SK-N-SH treated with all-trans-retinoic acid at 6 μM for 48 hours (cell line): ENCODE measurements at regions not wholly inside any gene's neighbourhood (a gene's known extent, or its start where the extent isn't known, plus 50 kb on each side); places are given as distances from the start of the nearest gene placed in this dataset.

Experiments
- ATAC-seq: fragments of 200-7000 bp; cut with Tn5 transposase; 3 replicates; pipeline ENCODE4 v1.9.1; 2020; ENCODE audit warnings: mild to moderate bottlenecking, moderate library complexity
- ARNTL ChIP-seq: fragments of 450-650 bp; formaldehyde crosslinking; IDR thresholded peaks from 2 replicates; pipeline ENCODE4 v1.5.0; 2020; ENCODE audit warnings: low read depth, mild to moderate bottlenecking, moderate library complexity, borderline replicate concordance
- BACH2 ChIP-seq: fragments of 250-450 bp; sonication (Bioruptor Pico); IDR thresholded peaks from 2 replicates; pipeline ENCODE4 v1.9.0; 2021; ENCODE audit warnings: mild to moderate bottlenecking, borderline replicate concordance
- CSDC2 ChIP-seq: fragments of 250-450 bp; sonication (Bioruptor Pico); IDR thresholded peaks from 2 replicates; pipeline ENCODE4 v1.5.0; 2020; ENCODE audit warnings: mild to moderate bottlenecking, moderate library complexity
- ESRRG ChIP-seq: fragments of 250-450 bp; sonication (Bioruptor Pico); IDR thresholded peaks from 2 replicates; pipeline ENCODE4 v1.6.1; 2021; ENCODE audit warnings: mild to moderate bottlenecking
- GLIS3 ChIP-seq: fragments of 250-450 bp; sonication (Bioruptor Pico); IDR thresholded peaks from 2 replicates; pipeline ENCODE4 v1.5.0; 2020; ENCODE audit warnings: mild to moderate bottlenecking, moderate library complexity
- ISL1 ChIP-seq: fragments of 250-450 bp; sonication (Bioruptor Pico); IDR thresholded peaks from 2 replicates; pipeline ENCODE4 v2.1.2; 2022; ENCODE audit warnings: mild to moderate bottlenecking, moderate library complexity
- PPARA ChIP-seq: fragments of 250-450 bp; sonication (Bioruptor Pico); IDR thresholded peaks from 2 replicates; pipeline ENCODE4 v1.5.0; 2020; ENCODE audit warnings: mild to moderate bottlenecking, borderline replicate concordance
- RARB ChIP-seq: fragments of 250-450 bp; sonication (Bioruptor Pico); IDR thresholded peaks from 2 replicates; pipeline ENCODE4 v1.8.0; 2021; ENCODE audit warnings: mild to moderate bottlenecking, moderate library complexity
- SNAI2 ChIP-seq: fragments of 250-450 bp; sonication (Bioruptor Pico); IDR thresholded peaks from 2 replicates; pipeline ENCODE4 v1.5.0; 2020; ENCODE audit warnings: mild to moderate bottlenecking, moderate library complexity
- TCF4 ChIP-seq: fragments of 250-450 bp; sonication (Bioruptor Pico); IDR thresholded peaks from 2 replicates; pipeline ENCODE4 v1.8.0; 2021; ENCODE audit warnings: mild to moderate bottlenecking, moderate library complexity, borderline replicate concordance
- TOX ChIP-seq: fragments of 250-450 bp; sonication (Bioruptor Pico); IDR thresholded peaks from 2 replicates; pipeline ENCODE4 v1.8.0; 2021; ENCODE audit warnings: mild to moderate bottlenecking, moderate library complexity, borderline replicate concordance
- ZC3H10 ChIP-seq: fragments of 250-450 bp; sonication (Bioruptor Pico); IDR thresholded peaks from 2 replicates; pipeline ENCODE4 v1.5.1; 2021; ENCODE audit warnings: mild to moderate bottlenecking, moderate library complexity
- ZFP3 ChIP-seq: fragments of 250-450 bp; sonication (Bioruptor Pico); IDR thresholded peaks from 2 replicates; pipeline ENCODE4 v1.5.0; 2020; ENCODE audit warnings: mild to moderate bottlenecking, moderate library complexity
- ZFP30 ChIP-seq: fragments of 450-650 bp; formaldehyde crosslinking; IDR thresholded peaks from 2 replicates; pipeline ENCODE4 v1.5.0; 2022; ENCODE audit warnings: mild to moderate bottlenecking, moderate library complexity
- ZNF565 ChIP-seq: fragments of 450-650 bp; formaldehyde crosslinking; conservative IDR thresholded peaks from 2 replicates; pipeline ENCODE4 v1.5.0; 2020; ENCODE audit warnings: low read depth, mild to moderate bottlenecking, moderate library complexity
- ZNF70 ChIP-seq: fragments of 450-650 bp; formaldehyde crosslinking; IDR thresholded peaks from 2 replicates; pipeline ENCODE4 v1.5.0; 2020; ENCODE audit warnings: mild to moderate bottlenecking, moderate library complexity
- ZNF8 ChIP-seq: fragments of 450-650 bp; formaldehyde crosslinking; IDR thresholded peaks from 2 replicates; pipeline ENCODE4 v1.5.0; 2020; ENCODE audit warnings: mild to moderate bottlenecking, moderate library complexity
- TF ChIP-seq, protein P1 (sequence below): fragments of 250-450 bp; sonication (Bioruptor Pico); IDR thresholded peaks from 2 replicates; pipeline ENCODE4 v1.5.0; 2020; ENCODE audit warnings: mild to moderate bottlenecking, moderate library complexity
- TF ChIP-seq, protein P2 (sequence below): fragments of 250-450 bp; sonication (Bioruptor Pico); IDR thresholded peaks from 2 replicates; pipeline ENCODE4 v1.8.0; 2021; ENCODE audit warnings: low read depth, mild to moderate bottlenecking, moderate library complexity, borderline replicate concordance
- TF ChIP-seq, protein P3 (sequence below): fragments of 250-450 bp; sonication (Bioruptor Pico); IDR thresholded peaks from 2 replicates; pipeline ENCODE4 v1.8.0; 2020; ENCODE audit warnings: mild to moderate bottlenecking, moderate library complexity, borderline replicate concordance
- TF ChIP-seq, protein P4 (sequence below): fragments of 250-450 bp; sonication (Bioruptor Pico); IDR thresholded peaks from 2 replicates; pipeline ENCODE4 v1.5.1; 2020; ENCODE audit warnings: low read depth, mild to moderate bottlenecking, moderate library complexity
- TF ChIP-seq, protein P5 (sequence below): fragments of 250-450 bp; sonication (Bioruptor Pico); IDR thresholded peaks from 2 replicates; pipeline ENCODE4 v1.5.1; 2021; ENCODE audit warnings: mild to moderate bottlenecking, moderate library complexity

DNA sequence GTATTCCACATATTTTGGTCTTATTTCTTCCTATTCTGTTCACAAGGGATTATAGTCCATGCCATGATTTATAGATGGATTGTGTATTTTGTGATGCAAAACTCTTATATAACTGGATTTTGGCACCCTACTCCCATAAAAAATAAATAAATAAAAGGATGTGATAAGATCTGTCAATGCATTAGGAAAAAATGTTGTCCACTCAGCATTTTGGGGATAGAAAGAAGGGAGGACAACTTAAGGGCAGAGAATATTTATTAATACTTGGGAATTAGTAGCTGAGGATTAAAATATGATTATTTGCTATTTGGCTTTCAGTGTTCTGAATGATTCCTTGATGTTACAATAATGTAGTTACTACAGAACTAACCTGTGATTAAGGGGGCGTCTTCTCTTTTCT, 682.6 kb downstream of the ZBBX start:
- ATAC-seq = no peak
- no peak for TF ChIP-seq TCF4 (CRISPR knock-in tag)
- no peak for TF ChIP-seq ZC3H10 (CRISPR knock-in tag)
- no peak for TF ChIP-seq GLIS3
- no peak for TF ChIP-seq ZFP30 (CRISPR knock-in tag)
- no peak for TF ChIP-seq ZNF8 (CRISPR knock-in tag)
- TF ChIP-seq, protein P1, sequence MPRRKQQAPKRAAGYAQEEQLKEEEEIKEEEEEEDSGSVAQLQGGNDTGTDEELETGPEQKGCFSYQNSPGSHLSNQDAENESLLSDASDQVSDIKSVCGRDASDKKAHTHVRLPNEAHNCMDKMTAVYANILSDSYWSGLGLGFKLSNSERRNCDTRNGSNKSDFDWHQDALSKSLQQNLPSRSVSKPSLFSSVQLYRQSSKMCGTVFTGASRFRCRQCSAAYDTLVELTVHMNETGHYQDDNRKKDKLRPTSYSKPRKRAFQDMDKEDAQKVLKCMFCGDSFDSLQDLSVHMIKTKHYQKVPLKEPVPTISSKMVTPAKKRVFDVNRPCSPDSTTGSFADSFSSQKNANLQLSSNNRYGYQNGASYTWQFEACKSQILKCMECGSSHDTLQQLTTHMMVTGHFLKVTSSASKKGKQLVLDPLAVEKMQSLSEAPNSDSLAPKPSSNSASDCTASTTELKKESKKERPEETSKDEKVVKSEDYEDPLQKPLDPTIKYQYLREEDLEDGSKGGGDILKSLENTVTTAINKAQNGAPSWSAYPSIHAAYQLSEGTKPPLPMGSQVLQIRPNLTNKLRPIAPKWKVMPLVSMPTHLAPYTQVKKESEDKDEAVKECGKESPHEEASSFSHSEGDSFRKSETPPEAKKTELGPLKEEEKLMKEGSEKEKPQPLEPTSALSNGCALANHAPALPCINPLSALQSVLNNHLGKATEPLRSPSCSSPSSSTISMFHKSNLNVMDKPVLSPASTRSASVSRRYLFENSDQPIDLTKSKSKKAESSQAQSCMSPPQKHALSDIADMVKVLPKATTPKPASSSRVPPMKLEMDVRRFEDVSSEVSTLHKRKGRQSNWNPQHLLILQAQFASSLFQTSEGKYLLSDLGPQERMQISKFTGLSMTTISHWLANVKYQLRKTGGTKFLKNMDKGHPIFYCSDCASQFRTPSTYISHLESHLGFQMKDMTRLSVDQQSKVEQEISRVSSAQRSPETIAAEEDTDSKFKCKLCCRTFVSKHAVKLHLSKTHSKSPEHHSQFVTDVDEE (CRISPR knock-in tag) = no peak
- no peak for TF ChIP-seq SNAI2 (CRISPR knock-in tag)
- TF ChIP-seq, protein P2, sequence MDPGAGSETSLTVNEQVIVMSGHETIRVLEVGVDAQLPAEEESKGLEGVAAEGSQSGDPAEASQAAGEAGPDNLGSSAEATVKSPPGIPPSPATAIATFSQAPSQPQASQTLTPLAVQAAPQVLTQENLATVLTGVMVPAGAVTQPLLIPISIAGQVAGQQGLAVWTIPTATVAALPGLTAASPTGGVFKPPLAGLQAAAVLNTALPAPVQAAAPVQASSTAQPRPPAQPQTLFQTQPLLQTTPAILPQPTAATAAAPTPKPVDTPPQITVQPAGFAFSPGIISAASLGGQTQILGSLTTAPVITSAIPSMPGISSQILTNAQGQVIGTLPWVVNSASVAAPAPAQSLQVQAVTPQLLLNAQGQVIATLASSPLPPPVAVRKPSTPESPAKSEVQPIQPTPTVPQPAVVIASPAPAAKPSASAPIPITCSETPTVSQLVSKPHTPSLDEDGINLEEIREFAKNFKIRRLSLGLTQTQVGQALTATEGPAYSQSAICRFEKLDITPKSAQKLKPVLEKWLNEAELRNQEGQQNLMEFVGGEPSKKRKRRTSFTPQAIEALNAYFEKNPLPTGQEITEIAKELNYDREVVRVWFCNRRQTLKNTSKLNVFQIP (CRISPR knock-in tag) = no peak
- TF ChIP-seq, all 23 proteins: peak for 0

DNA sequence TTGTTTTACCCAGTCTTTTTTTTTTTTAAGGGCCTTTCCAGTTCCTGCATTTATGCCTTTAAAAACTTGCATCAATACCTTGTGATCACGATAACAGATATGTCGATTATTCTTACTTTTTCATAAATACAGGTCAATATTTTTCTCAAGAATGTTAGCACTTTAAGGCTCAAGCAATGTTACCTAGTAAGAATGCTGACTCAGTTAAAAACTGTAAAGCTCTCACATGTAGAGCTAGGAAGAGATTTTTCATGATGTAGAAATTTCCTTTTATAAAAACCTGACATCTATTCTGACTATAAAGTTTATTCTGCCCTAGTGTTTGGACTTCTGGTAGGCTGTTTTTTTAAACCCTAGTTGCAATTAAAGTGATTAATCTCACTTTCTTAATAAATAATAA, 684.0 kb downstream of the ZBBX start:
- TF ChIP-seq SNAI2 (CRISPR knock-in tag) (no peak), ISL1 (CRISPR knock-in tag) (no peak), PPARA (no peak), BACH2 (CRISPR knock-in tag) (no peak), ZC3H10 (CRISPR knock-in tag) (no peak), ZNF70 (CRISPR knock-in tag) (no peak), ESRRG (no peak), RARB (no peak), ARNTL (CRISPR knock-in tag) (no peak), ZNF8 (CRISPR knock-in tag) (no peak)
- TF ChIP-seq, protein P1 (CRISPR knock-in tag) = no peak
- TF ChIP-seq, protein P2 (CRISPR knock-in tag) = no peak
- TF ChIP-seq, protein P3, sequence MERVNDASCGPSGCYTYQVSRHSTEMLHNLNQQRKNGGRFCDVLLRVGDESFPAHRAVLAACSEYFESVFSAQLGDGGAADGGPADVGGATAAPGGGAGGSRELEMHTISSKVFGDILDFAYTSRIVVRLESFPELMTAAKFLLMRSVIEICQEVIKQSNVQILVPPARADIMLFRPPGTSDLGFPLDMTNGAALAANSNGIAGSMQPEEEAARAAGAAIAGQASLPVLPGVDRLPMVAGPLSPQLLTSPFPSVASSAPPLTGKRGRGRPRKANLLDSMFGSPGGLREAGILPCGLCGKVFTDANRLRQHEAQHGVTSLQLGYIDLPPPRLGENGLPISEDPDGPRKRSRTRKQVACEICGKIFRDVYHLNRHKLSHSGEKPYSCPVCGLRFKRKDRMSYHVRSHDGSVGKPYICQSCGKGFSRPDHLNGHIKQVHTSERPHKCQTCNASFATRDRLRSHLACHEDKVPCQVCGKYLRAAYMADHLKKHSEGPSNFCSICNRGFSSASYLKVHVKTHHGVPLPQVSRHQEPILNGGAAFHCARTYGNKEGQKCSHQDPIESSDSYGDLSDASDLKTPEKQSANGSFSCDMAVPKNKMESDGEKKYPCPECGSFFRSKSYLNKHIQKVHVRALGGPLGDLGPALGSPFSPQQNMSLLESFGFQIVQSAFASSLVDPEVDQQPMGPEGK = no peak
- TF ChIP-seq, protein P4, sequence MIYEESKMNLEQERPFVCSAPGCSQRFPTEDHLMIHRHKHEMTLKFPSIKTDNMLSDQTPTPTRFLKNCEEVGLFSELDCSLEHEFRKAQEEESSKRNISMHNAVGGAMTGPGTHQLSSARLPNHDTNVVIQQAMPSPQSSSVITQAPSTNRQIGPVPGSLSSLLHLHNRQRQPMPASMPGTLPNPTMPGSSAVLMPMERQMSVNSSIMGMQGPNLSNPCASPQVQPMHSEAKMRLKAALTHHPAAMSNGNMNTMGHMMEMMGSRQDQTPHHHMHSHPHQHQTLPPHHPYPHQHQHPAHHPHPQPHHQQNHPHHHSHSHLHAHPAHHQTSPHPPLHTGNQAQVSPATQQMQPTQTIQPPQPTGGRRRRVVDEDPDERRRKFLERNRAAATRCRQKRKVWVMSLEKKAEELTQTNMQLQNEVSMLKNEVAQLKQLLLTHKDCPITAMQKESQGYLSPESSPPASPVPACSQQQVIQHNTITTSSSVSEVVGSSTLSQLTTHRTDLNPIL = no peak

DNA sequence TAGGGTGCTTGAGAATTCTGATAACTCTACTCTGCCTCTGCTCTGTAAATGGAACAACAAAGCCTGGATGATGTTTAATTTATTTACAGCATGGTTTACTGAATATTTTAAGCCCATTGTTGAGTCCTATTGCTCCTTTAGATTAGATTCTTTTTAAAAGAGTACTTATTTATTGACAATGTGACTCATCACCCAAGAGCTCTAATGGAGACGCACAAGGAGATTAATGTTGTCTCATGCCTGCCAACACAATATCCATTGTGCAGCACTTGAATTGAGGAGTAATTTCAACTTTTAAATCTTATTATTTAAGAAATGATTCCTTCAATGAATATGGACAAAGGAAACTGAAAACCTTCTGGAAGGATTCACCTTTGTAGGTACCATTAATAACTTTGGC, 691.4 kb downstream of the ZBBX start:
- no peak for ATAC-seq
- TF ChIP-seq ZNF70 (CRISPR knock-in tag) (no peak), ISL1 (CRISPR knock-in tag) (no peak), GLIS3 (no peak), ZC3H10 (CRISPR knock-in tag) (no peak), ZFP30 (CRISPR knock-in tag) (no peak), ZNF565 (no peak), RARB (no peak), ZFP3 (CRISPR knock-in tag) (no peak), CSDC2 (no peak), SNAI2 (CRISPR knock-in tag) (no peak), TOX (no peak), ARNTL (CRISPR knock-in tag) (no peak), TCF4 (CRISPR knock-in tag) (no peak), ZNF8 (CRISPR knock-in tag) (no peak)
- TF ChIP-seq, protein P3 = no peak
- TF ChIP-seq, protein P5, sequence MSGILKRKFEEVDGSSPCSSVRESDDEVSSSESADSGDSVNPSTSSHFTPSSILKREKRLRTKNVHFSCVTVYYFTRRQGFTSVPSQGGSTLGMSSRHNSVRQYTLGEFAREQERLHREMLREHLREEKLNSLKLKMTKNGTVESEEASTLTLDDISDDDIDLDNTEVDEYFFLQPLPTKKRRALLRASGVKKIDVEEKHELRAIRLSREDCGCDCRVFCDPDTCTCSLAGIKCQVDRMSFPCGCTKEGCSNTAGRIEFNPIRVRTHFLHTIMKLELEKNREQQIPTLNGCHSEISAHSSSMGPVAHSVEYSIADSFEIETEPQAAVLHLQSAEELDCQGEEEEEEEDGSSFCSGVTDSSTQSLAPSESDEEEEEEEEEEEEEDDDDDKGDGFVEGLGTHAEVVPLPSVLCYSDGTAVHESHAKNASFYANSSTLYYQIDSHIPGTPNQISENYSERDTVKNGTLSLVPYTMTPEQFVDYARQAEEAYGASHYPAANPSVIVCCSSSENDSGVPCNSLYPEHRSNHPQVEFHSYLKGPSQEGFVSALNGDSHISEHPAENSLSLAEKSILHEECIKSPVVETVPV = no peak

More for the DNA sequence above, 684.0 kb downstream of the ZBBX start:
- no peak for ATAC-seq
